Hematopoietic multipotent progenitor cell treated with erythropoietin and hydrocortisone succinate and interleukin-3 and kit ligand, for 17 days (in vitro differentiated cells): ENCODE measurements at regions not wholly inside any gene's neighbourhood (a gene's known extent, or its start where the extent isn't known, plus 50 kb on each side); places are given as distances from the start of the nearest gene placed in this dataset.

Experiments
- DNase-seq: peaks from one replicate; pipeline ENCODE4 v3.0.0-alpha.2; 2015; ENCODE audit warnings: low spot score

DNA sequence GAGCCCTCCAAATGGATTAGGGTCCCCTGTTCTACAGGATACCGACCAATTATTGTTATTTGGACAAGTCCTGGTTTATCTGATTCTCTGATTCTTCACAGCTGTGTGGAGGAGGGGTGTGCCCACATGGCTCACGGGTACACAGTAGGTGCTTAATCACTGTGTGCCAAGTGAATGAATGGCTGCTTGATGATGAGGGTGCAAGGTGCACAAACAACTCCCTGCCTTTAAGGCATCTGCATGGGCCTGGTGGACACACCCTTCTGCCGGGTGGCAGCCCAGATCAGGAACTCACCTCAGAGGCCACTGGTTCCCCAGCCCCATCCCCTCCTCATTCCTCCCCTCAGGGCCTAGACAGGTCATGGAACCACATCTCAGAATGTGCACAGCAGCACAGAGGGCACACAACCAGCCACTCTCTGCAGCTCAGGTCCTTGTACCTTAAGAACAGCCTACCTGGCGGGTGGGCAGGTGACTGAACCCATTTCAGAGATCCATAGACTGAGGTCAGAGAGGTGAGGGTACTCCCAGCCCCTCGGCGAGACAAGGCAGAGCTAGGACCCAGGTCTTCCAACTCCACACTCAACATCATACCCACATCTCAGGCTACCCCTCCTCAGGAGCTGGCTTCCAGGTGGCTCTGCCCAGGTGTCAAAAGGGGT is 50.3 kb downstream of the SHANK2 start:
- no peak for DNase-seq

DNA sequence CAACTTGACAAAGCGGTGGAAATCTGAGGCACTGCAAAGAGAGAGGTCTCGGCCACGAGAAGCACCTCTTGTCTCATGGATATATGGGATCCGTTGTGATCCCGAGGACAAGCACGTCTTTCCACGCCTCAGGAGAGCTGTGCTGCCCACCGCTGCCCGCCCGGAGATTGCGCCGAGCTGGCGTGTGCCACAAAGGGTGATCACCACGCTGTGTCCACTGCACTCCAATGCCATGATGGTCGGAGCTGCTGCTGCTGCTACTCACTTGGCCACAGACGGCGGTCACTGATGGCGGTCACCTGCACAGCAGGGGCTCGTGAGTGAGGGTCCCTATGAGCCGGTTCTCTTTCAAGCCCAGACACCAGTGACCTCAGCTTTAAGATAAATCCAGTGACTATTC is 51.1 kb downstream of the SHANK2 start:
- no peak for DNase-seq

DNA sequence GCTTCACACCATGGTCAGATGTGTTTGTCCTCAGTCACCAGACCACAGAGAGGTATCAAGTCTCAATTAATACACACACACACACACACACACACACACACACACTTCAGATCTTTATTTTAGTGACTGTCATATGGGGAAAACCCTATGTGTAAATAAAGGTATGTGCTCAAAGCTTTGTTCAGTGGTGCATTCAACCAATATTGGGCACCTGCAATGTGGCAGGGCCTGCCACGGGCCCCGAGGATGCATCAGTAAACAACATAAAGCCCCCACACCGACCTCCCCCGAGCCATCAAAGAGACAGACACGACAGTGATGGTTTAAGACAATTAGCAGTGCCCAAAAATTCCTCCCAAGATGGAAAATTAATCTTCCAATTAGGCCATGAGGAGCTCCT is 51.6 kb downstream of the SHANK2 start:
- no peak for DNase-seq

DNA sequence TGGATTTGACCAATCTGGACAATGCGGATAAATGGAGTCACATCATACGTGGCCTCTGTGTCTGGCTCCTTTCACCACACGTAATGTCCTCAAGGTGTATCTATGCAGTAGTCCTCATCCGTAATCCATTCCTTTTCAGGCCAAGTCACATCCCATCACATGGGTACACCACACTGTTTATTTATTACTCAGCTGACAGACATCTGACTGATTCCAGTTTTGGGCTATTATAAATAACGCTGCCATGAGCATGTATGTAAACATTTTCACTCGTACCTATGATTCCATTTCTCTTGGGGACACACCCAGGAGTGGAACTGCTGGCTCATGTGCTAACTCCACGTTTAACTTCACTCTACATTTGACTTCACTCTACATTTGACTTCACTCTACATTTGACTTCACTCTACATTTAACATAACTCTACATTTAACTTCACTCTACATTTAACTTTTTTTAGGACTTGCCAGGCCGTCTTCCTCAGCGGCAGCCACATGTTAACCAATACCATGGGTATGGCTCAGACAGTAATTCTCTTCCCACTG is 52.1 kb downstream of the SHANK2 start:
- DNase-seq = no peak

DNA sequence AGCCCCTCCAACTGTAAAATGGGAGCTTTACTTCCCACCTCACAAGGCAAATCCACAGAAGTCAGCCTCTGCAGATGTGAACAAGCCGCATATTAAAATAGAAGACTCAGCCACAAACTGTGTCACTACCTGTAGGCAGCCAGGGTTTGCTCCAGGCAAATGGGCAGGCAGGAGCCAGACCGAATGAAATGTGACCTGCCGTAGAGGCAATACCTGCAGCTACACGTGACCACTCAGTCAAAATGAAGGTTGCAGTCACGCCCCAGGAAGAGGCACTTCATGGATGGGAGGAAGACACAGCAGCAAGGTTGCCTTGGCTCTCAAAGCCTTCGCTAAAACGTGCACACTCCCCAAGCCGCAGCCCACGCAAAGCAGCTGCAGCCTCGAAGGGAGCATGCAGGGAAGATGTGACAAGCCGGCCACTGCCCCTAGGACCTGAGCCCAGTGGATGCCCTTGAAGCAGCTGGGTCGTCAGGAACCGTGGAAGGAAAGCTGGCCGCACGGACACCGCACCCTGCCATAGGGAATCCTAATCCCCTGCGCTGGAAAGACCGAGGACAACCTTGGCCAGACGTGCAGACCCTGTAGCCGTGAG is 53.1 kb downstream of the SHANK2 start:
- no peak for DNase-seq

DNA sequence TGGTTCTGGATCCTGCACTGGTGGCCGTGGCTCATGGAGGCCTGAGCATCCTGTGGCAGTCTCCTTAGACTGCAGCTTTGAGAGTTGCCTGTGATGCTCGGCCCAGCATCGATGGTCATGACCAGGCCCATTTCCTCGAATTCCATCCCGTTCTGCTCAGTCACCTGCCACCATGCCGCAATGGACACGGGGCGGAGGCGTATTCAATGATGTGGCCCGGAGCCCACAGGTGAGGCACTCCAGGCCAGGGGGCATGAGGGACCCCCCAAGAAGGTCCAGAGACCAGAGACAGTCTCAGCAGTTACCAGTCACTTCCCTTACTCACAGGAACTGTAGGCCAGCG is 53.6 kb downstream of the SHANK2 start:
- DNase-seq = no peak

DNA sequence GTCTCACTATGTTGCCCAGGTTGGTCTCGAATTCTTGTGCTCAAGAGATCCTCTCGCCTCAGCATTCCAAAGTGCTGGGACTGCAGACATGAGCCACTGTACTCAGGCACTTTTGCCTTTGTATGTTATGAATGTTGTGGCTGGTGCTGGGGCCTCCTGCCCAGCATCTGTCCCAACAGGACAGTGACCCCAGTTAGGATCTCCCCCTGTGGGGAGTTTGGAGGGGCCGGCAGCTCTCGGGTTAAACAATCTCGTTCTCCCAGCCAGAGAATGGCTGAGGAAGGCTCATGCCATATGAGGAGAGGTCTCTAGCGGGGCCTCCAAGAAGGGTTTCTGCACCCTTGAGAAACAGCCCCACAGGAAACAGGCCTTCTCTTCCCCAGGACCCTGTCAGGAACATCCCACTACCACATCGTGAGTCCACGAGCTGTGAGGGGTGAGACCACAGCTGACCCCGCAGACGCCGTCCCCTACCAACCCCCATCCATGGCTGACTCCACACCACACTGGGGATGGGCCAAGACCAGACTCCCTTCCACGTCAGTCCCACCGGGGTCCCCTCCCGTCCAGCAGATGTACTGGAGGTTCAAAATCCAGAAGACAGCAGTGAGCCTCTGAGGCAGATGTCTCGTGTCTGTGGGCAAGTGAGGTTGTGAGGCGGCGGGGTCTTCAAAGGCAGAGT is 54.1 kb downstream of the SHANK2 start:
- DNase-seq = no peak

DNA sequence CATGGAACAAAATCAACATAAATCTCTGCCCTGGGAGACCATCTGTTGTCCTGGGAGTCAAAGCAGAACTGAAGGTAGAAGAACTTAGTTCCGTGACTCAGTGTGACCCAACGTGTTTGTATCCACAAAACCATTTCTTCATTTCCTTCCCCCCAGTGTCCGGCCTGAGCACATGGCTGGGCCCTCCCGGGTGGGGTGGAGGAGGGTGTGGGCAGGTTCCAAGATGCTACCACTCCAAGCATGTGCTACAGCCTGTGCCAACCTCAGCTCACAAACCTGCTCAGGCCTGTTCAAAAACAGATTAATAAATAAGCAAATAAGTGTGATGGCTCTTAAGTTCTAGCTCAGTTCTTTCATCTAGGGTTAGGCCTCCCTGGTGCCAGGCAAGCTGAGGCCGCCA is 55.3 kb downstream of the SHANK2 start:
- no peak for DNase-seq

DNA sequence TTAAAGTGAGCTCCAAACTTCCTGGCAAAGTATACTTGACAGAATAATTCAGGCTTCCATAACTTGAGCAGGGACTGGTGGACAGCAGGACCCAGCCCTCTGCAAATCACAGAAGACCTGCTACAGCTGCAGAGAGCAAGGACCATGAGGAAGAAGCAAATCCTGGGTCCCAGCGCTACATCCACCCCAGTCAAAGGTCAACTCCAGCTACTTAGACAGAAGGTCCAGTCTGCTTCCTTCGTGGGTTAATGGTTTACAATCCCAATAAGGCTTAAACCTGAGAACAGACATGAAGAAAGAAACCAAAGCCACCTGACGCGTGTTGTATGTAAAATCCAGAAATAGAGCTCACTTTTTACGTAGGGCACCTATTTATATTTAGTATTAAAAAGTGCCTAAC is 57.7 kb downstream of the SHANK2 start:
- no peak for DNase-seq

DNA sequence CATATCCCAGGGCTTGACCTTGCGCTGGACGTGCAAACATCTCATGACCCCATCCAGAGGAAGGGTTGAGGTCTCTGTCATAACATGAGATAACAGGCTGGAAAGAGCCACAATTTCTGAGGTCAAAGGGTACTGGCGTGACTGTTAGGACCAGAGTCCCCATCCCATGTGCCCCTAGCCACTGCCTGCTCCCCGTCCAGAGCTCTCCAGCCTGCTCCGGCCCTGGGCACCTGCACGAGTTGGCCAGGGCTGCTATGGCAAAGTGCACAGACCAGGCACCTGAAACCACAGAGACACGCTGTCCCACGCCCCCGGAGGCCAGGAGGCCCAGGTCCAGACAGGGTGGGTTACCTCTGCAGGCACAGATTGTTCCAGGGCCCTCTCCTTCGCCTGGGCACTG is 58.9 kb downstream of the SHANK2 start:
- no peak for DNase-seq

DNA sequence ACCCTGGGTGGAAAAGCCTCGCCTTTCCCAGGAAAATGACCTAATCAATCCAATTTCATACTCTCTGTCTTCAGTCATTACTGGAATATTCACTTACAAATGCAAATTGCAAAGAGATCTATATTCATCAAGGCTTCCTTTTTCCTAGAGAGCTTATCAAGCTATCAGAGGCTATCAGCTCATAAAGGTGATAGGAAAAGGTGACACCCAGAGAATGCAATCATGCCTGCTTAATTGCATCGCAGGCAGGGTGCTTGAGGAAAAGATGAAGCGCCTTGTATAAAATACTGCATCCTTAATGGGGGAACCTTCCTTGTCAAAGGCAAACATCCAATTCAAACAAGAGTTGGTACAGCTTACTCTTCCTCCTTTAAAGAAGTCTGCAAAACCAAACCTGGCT is 59.7 kb downstream of the SHANK2 start:
- DNase-seq = no peak

DNA sequence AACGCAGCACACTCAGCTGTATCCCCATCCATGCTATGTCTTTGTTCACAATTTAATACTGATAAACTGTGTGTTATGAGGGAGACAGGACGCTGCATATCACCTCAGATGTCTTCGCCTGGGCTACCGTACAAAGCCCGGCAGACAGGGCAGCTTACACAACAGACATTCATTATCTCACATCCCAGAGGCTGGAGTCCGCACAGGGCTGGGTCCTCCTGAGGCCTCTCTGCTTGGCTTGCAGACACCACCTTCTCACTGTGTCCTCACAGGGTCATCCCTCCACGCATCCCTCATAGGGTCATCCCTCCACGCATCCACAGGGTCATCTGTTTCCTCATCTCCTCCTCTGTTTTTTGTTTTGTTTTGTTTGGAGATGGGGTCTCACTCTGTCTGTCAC is 61.2 kb downstream of the SHANK2 start:
- DNase-seq = no peak

DNA sequence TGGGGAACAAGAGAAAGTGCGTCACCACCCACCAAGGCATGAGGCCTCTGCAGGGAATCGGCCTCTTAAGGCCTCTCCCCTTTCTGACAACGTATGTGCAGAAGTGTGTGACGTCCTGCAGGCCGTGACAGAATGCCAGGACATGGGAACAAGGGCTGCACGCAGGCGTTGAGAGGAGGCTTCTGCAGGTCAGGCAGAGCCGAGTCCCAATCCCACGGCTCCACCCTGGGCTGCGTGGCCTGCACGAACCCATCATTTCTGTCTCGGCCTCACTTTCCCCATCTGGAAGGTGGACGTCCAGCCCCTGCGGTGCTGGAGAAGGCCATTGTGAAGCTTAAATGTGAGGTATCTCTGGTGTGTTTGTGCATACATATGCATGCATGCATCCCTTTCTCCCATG is 61.8 kb downstream of the SHANK2 start:
- DNase-seq = no peak

DNA sequence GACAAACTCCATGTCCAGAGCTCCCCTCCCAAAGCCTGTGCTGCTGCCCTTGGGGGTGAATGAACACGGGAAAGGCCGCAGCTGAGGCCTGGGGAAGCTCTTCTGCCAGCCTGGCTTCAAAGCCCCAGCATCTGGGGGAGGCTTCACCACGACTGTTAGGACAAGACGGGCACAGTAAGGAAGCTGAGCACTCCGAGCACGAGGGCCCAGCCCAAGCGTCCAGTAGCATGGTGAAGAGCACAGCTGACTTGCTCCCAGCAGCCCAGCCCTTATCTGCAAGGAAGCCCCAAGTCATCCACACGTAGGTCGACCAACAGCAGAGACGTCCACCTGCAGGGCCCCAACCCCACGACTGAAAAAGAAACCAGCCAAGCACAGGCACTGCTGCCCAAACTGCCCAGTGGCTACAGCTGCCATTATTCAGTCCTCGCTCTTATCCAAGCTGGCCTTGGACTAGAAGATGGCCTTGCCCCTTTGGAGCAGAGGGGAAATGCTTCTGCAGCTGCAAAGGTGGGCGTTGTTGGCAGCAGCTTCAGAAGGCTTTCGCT is 62.5 kb downstream of the SHANK2 start:
- DNase-seq = no peak

DNA sequence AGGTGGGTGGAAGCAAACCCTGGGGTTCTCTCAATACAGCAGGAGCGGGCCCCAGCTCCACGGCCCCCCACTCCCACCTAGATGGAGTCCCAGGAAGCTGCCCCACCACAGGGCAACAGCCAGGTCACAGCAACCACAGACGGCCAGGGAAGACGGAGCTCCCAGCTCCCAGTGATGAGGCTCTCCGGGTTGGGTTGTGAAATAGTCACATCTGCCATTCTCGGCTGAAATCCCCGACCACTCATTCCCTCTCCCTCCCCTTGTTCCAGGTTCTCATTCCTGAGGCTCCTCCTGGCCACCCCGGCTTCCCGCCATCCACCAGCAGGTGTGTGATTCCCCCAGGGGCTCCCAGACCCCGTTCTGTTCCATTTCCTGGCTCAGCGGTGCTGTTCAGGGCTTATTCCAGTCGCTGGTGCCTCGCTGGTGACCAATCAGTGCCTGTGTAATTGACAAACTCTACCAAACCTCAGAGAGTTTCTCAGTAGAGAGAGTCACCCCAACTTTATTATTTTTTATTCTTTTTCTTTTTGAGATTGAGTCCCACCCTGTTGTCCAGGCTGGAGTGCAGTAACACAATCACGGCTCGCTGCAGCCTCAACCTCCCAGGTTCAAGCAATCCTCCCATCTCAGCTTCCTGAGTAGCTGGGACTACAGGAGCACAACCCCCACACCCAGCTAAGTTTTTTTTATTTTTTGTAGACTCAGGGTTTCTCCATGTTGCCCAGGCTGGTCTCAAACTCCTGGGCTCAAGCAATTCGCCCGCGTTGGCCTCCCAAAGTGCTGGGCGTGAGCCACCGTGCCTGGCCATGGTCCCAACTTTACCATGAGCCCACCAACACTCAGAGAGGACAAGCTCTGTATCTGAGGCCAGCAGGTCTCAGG is 63.2 kb downstream of the SHANK2 start:
- DNase-seq = no peak

DNA sequence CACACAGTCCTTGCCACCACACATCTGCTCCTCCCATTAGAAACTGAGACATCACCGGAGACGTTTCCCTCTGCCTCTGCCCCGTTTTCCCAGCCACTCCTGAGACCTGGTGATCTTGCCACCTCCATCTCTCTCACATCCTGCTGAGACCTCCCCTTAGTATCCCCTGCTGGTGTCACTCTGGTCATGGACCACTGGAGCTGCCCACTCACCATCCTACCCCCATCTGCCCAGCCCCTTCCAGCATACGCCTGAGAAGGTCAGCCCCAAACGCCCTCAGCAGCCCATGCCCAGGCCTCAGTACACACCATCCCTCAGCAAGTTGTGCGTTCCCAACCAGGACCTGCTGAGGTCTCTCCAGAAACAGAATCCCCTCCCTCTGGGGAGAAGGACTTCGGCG is 64.3 kb downstream of the SHANK2 start:
- no peak for DNase-seq

DNA sequence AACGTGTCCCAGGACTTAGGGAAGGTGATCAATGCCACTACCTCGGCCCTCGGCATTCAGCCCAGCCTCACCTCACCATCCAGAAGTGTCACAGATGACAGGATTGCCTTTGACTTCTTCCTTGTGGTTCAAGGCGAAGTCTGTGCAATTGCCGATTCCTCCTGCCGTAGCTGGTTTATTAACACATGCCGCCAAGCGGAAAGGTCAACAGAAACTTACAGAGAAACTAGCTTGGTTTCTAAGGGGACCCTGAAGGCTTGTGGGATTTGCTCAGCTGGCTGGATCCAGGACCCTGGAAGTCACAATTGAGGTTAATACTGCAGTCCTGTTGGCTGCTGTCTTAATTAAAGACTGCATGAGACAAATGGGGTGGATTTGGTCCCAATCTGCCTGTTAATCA is 65.6 kb downstream of the SHANK2 start:
- no peak for DNase-seq

DNA sequence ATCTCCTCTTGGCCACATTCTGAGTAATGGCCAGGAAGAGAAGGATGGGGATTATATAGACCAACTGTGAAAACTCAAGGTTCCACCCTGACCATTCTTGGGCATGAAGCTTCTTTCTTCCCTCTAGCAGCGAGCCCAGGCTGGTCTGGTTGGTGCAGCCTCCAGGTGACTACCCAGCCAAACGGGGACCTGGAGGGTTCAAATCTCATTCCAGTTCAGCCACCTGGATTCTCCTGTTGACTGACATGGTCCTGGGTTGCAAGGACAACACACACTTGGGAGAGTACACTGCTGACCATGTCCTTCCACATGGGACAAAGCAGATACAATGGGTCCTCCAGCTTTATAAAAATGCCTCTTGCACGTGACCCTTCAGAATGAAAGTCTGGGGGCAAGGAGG is 67.0 kb downstream of the SHANK2 start:
- DNase-seq = no peak

DNA sequence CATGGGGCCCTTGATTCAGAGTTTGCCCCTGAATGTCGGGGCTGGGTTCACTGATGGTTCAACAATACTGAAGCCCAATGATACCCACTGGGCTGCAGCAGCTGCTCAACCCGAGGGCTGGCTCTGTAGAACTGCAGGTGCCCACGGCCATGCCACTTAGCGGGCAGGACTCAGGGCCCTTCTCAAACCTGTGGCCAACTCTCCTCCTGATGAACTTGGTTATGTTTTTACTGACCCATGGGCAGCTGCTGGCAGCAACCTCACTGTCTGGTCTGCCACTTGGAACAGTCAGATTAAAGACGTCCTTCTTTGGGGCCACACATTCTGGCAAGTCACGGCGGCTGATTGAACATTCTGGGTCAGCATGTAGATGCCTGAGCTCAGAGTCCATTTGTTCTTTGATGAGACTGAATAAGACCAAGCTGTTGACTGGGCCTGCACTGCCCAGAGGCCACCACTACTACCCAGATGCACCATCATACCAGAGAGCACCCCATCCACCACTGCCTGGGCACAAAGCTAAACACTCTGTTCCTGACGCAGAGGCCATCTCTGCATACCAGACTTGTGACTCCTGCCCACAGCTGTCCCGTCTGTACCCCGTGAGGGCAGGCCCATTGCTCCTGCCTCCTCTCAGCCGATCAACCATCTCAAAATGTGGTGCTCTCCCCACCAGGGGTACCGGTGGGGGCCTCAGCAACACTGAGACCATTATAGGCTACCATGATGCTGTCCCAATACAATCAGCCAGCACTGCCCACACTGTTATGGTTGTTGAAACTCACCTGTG is 67.8 kb downstream of the SHANK2 start:
- DNase-seq = no peak

DNA sequence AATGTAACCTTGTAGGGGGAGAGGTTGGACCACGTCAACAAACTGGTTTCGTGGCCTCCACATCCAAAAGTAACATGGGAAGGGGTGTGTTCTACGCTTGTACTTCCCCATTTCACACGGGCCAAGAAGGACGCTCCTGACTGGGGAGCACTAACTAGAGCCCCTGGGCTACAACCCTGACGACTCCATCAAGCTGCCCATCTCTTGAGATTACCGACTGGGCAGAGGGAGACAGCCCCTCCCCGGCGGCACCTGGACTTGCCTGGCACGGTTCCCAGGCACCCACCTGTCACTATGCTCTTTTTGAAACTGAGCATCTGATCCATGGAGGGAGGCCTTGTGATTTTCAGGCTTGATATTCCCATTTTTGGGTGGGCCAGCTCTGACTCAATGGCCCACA is 68.5 kb downstream of the SHANK2 start:
- no peak for DNase-seq
